GM12878 (cell line): ENCODE measurements at regions not wholly inside any gene's neighbourhood (a gene's known extent, or its start where the extent isn't known, plus 50 kb on each side); places are given as distances from the start of the nearest gene placed in this dataset.

Source experiments
- ATAC-seq: fragments of 200-7000 bp; cut with Tn5 transposase; 3 replicates; pipeline ENCODE4 v1.9.1; 2020; ENCODE audit warnings: mild to moderate bottlenecking, moderate library complexity
- BruUV-seq: library from RNA; stranded (reverse); fragments of 400-500 nt; replicated peaks from 2 replicates; lab custom pipeline; 2021; lab: Mats Ljungman, UMichigan
- CTCF ChIA-PET: fragments of 300-600 bp; sonication (Branson Sonifier 250); formaldehyde crosslinking; extraction: SDS; loops from one replicate; lab custom pipeline; 2021; ENCODE audit warnings: inconsistent platforms; lab: Yijun Ruan, JAX
- POLR2A ChIA-PET: fragments of 350-600 bp; formaldehyde crosslinking; extraction: SDS; loops from one replicate; lab custom pipeline; 2021; ENCODE audit warnings: inconsistent platforms; lab: Charles Lee
- RAD21 ChIA-PET: fragments of 300-600 bp; sonication (Branson Sonifier 250); formaldehyde crosslinking; loops from one replicate; lab custom pipeline; 2023; ENCODE audit warnings: antibody characterized with exemption; ENCODE audit not compliant: unreplicated experiment; lab: Charles Lee
- SMC1A ChIA-PET: fragments of 300-600 bp; sonication (Branson Sonifier 250); formaldehyde crosslinking; loops from one replicate; lab custom pipeline; 2023; ENCODE audit not compliant: unreplicated experiment, uncharacterized antibody; lab: Charles Lee
- DNase-seq: peaks from one replicate; pipeline ENCODE4 v3.0.0-alpha.2; 2011; ENCODE audit warnings: low read depth, low spot score
- FAIRE-seq: peaks from 3 replicates; lab custom pipeline; 2011; peaks lifted over from hg19 to GRCh38; lab: Jason Lieb, UNC
- H2AFZ ChIP-seq: 2 replicates; pipeline ENCODE4 v1.6.0; 2011; ENCODE audit warnings: low read depth, low read length, control low read depth; ENCODE audit not compliant: control insufficient read depth
- H3K27ac ChIP-seq: 2 replicates; pipeline ENCODE4 v1.5.1; 2011; ENCODE audit warnings: control low read depth; ENCODE audit not compliant: control insufficient read depth, insufficient read depth
- H3K27me3 ChIP-seq, 2 experiments: replicated peaks in 1 of 2; 2 replicates each; pipeline versions ENCODE4 v1.6.0 to v1.6.1; 2011; ENCODE audit warnings: low read length in 1 of 2; ENCODE audit not compliant: control insufficient read depth in 2 of 2, insufficient read depth in 2 of 2
- H3K36me3 ChIP-seq, 2 experiments: 2 replicates each; pipeline ENCODE4 v1.5.1; 2011; ENCODE audit warnings: low read length in 1 of 2; ENCODE audit not compliant: control insufficient read depth in 2 of 2, insufficient read depth in 2 of 2
- H3K4me1 ChIP-seq: 2 replicates; pipeline ENCODE4 v1.6.1; 2011; ENCODE audit warnings: mild to moderate bottlenecking, low read length, moderate library complexity, mixed read lengths; ENCODE audit not compliant: control insufficient read depth, insufficient read depth
- H3K4me2 ChIP-seq: 2 replicates; pipeline ENCODE4 v1.6.0; 2011; ENCODE audit warnings: control low read depth; ENCODE audit not compliant: control insufficient read depth, insufficient read depth
- H3K4me3 ChIP-seq: fragments of 200-600 bp; sonication (generic); 2 replicates; pipeline ENCODE4 v1.5.1; 2016
- H3K79me2 ChIP-seq: 2 replicates; pipeline ENCODE4 v1.6.0; 2011; ENCODE audit warnings: low read length; ENCODE audit not compliant: control insufficient read depth, insufficient read depth
- H3K9ac ChIP-seq: 2 replicates; pipeline ENCODE4 v1.8.0; 2011; ENCODE audit warnings: low read length, control low read depth, mixed read lengths; ENCODE audit not compliant: control insufficient read depth, insufficient read depth
- H3K9me3 ChIP-seq: replicated peaks from 3 replicates; pipeline ENCODE4 v1.5.1; 2011; ENCODE audit warnings: mild to moderate bottlenecking, low read length; ENCODE audit not compliant: control insufficient read depth, insufficient read depth
- H4K20me1 ChIP-seq: 2 replicates; pipeline ENCODE4 v1.6.0; 2011; ENCODE audit not compliant: control insufficient read depth, insufficient read depth
- BMI1 ChIP-seq: fragments of 450-650 bp; IDR thresholded peaks from 2 replicates; pipeline ENCODE4 v1.6.1; 2016; ENCODE audit warnings: mild to moderate bottlenecking, moderate library complexity, borderline replicate concordance
- E2F8 ChIP-seq: fragments of 450-650 bp; IDR thresholded peaks from 2 replicates; pipeline ENCODE4 v1.6.1; 2018; ENCODE audit warnings: mild to moderate bottlenecking, low read depth, moderate library complexity; ENCODE audit not compliant: partially characterized antibody
- HDGF ChIP-seq: fragments of 450-650 bp; IDR thresholded peaks from 2 replicates; pipeline ENCODE4 v1.6.1; 2016; ENCODE audit warnings: antibody characterized with exemption
- MTA3 ChIP-seq: IDR thresholded peaks from 2 replicates; pipeline ENCODE4 v1.6.1; 2012; ENCODE audit warnings: low read length, inconsistent platforms, borderline replicate concordance
- NBN ChIP-seq: fragments of 450-650 bp; IDR thresholded peaks from 2 replicates; pipeline ENCODE4 v1.6.1; 2016
- NFIC ChIP-seq: IDR thresholded peaks from 2 replicates; pipeline ENCODE4 v1.6.1; 2012; ENCODE audit warnings: low read depth, mild to moderate bottlenecking, inconsistent platforms, low read length, moderate library complexity
- NR2F1 ChIP-seq: fragments of 450-650 bp; conservative IDR thresholded peaks from 2 replicates; pipeline ENCODE4 v1.6.1; 2017; ENCODE audit warnings: mild to moderate bottlenecking
- PAX5 ChIP-seq: IDR thresholded peaks from 2 replicates; pipeline ENCODE4 v1.6.1; 2011; ENCODE audit warnings: low read depth, low read length, borderline replicate concordance
- PBX3 ChIP-seq: IDR thresholded peaks from 2 replicates; pipeline ENCODE4 v1.6.1; 2011; ENCODE audit warnings: mild to moderate bottlenecking, low read depth, low read length, moderate library complexity; ENCODE audit not compliant: insufficient replicate concordance
- PKNOX1 ChIP-seq: fragments of 450-650 bp; IDR thresholded peaks from 2 replicates; pipeline ENCODE4 v1.6.1; 2016; ENCODE audit warnings: mild to moderate bottlenecking
- PML ChIP-seq: IDR thresholded peaks from 2 replicates; pipeline ENCODE4 v1.6.1; 2012; ENCODE audit warnings: low read length, inconsistent platforms
- SKIL ChIP-seq: fragments of 450-650 bp; IDR thresholded peaks from 2 replicates; pipeline ENCODE4 v1.6.1; 2017; ENCODE audit warnings: mild to moderate bottlenecking, low read depth, inconsistent platforms; ENCODE audit not compliant: poor library complexity, severe bottlenecking
- SMAD5 ChIP-seq: IDR thresholded peaks from 2 replicates; pipeline ENCODE4 v1.6.1; 2016; ENCODE audit warnings: antibody characterized with exemption, low read depth
- SMARCA5 ChIP-seq: fragments of 450-650 bp; IDR thresholded peaks from 2 replicates; pipeline ENCODE4 v1.6.1; 2017; ENCODE audit warnings: mild to moderate bottlenecking
- SP1 ChIP-seq: IDR thresholded peaks from one replicate; pipeline ENCODE4 v1.6.1; 2011; ENCODE audit warnings: low read depth, low read length
- STAT1 ChIP-seq: fragments of 450-650 bp; conservative IDR thresholded peaks from 2 replicates; pipeline ENCODE4 v1.6.1; 2014; ENCODE audit warnings: antibody characterized with exemption, mild to moderate bottlenecking
- TCF7 ChIP-seq: IDR thresholded peaks from 2 replicates; pipeline ENCODE4 v1.6.1; 2014; ENCODE audit warnings: antibody characterized with exemption, borderline replicate concordance
- ZNF274 ChIP-seq: IDR thresholded peaks from one replicate; pipeline ENCODE4 v1.8.0; 2011; ENCODE audit not compliant: insufficient read length, insufficient read depth
- ZSCAN29 ChIP-seq: fragments of 450-650 bp; IDR thresholded peaks from 2 replicates; pipeline ENCODE4 v1.6.1; 2017; ENCODE audit warnings: mild to moderate bottlenecking, moderate library complexity
- in situ Hi-C: fragments of 300-500 bp; cut with MboI; formaldehyde crosslinking; loops from 9 replicates; pipeline ENCODE4 v1.14.3; 2018; ENCODE audit warnings: mixed read lengths
- intact Hi-C: fragments of 100-400 bp; cut with micrococcal nuclease; formaldehyde crosslinking; loops from one replicate; pipeline ENCODE4 v1.14.2; 2022; ENCODE audit not compliant: unreplicated experiment

- TF ChIP-seq E2F8 (no peak), PBX3 (no peak), TCF7 (no peak), ZNF274 (no peak), PKNOX1 (no peak), STAT1 (no peak)
Measured at GRCh38 chr3:181402347-181402746, 309.4 kb upstream of the SOX2 start (continued).

- DNase-seq, result no peak
- Histone ChIP-seq H3K79me2 (no peaks in the 10 kb centered on the region), H3K4me1 (no peaks in the 10 kb centered on the region), H4K20me1 (no peaks in the 10 kb centered on the region), H3K36me3 (no peaks in the 10 kb centered on the region), H3K9me3 (no peaks in the 10 kb centered on the region), H3K27ac (no peak overlapping the region), H3K4me2 (no peak overlapping the region), H3K4me3 (no peak overlapping the region), H3K27me3 (no peaks in the 10 kb centered on the region), H3K9ac (no peak overlapping the region), H2AFZ (no peak overlapping the region)
- TF ChIP-seq SMAD5, result no peak
- no peak for TF ChIP-seq HDGF
- no peak for TF ChIP-seq SKIL
- TF ChIP-seq PML, result no peak
- no peak for TF ChIP-seq MTA3
- TF ChIP-seq NBN, result no peak
- no peak for TF ChIP-seq PAX5
- TF ChIP-seq NR2F1, result no peak
- no peak for TF ChIP-seq BMI1
- TF ChIP-seq SP1, result no peak
- no peak for TF ChIP-seq SMARCA5
- no peak for TF ChIP-seq NFIC
- no peak for TF ChIP-seq ZSCAN29
- ATAC-seq, result no peak
- intact Hi-C loops (no loop called here), in situ Hi-C loops (no loop called here)
- BruUV-seq, result no TSS peak
- RAD21 ChIA-PET, result no interaction called here
- SMC1A ChIA-PET, result no interaction called here
- POLR2A ChIA-PET, result no interaction called here
- CTCF ChIA-PET, result no interaction called here
- FAIRE-seq, result no peak
Measured at GRCh38 chr3:181384970-181385369, 326.8 kb upstream of the SOX2 start.
